HCT116 (cell line): ENCODE measurements at regions not wholly inside any gene's neighbourhood (a gene's known extent, or its start where the extent isn't known, plus 50 kb on each side); places are given as distances from the start of the nearest gene placed in this dataset.

Experiments
- ATAC-seq: fragments of 200-7000 bp; cut with Tn5 transposase; 2 replicates; pipeline ENCODE4 v1.9.1; 2020; ENCODE audit warnings: mild to moderate bottlenecking, moderate library complexity
- BruUV-seq: library from RNA; stranded (reverse); fragments of 400-500 nt; replicated peaks from 2 replicates; lab custom pipeline; 2021; lab: Mats Ljungman, UMichigan
- CTCF ChIA-PET: fragments of 300-600 bp; sonication (Branson Sonifier 250); formaldehyde crosslinking; loops from one replicate; lab custom pipeline; 2021; ENCODE audit warnings: antibody characterized with exemption; lab: Charles Lee
- POLR2A ChIA-PET: fragments of 300-600, 350-600 bp; sonication (Branson Sonifier 250); formaldehyde crosslinking; loops from one replicate; lab custom pipeline; 2021; ENCODE audit warnings: antibody characterized with exemption; lab: Charles Lee
- RAD21 ChIA-PET, 2 experiments: fragments of 300-600 bp; sonication (Branson Sonifier 250); formaldehyde crosslinking; loops; one replicate each; lab custom pipeline; 2023; ENCODE audit warnings: low total read pairs in 2 of 2; ENCODE audit not compliant: uncharacterized antibody in 2 of 2, unreplicated experiment in 2 of 2, low non-redundant PET in 1 of 2; lab: Charles Lee
- DNase-seq: peaks from one replicate; pipeline ENCODE4 v3.0.0-alpha.2; 2010; ENCODE audit warnings: low read depth, low spot score
- H2AFZ ChIP-seq: fragments of 200-600 bp; shearing (Covaris generic), sonication (generic); 2 replicates; pipeline ENCODE4 v1.6.1; 2017; ENCODE audit warnings: low read depth, mixed run types, mixed read lengths, antibody characterized with exemption, low read length; ENCODE audit not compliant: poor library complexity, severe bottlenecking
- H3K27ac ChIP-seq: 2 replicates; pipeline ENCODE4 v1.5.1; 2012; ENCODE audit warnings: low read depth, low read length
- H3K27me3 ChIP-seq: fragments of 200-600 bp; sonication (generic); 2 replicates; pipeline ENCODE4 v1.6.1; 2016; ENCODE audit warnings: mixed run types, low read length, mixed read lengths; ENCODE audit not compliant: insufficient read depth
- H3K36me3 ChIP-seq, 2 experiments: fragments of 200-500 bp in 1 of 2; fragments of 200-600 bp in 1 of 2; sonication (Bioruptor generic) in 1 of 2; sonication (generic) in 1 of 2; 2 replicates each; pipeline versions ENCODE4 v1.5.1 to v1.6.1; 2014 to 2016; ENCODE audit warnings: low read length in 2 of 2, inconsistent platforms in 1 of 2, mixed read lengths in 1 of 2, mixed run types in 1 of 2; ENCODE audit not compliant: insufficient read depth in 2 of 2, control insufficient read depth in 1 of 2
- H3K4me1 ChIP-seq, 2 experiments: fragments of 200-600 bp in 1 of 2; sonication (generic) in 1 of 2; 2 replicates each; pipeline versions ENCODE4 v1.5.1 to v1.6.1; 2012 to 2017; ENCODE audit warnings: low read length in 2 of 2, inconsistent platforms in 1 of 2, mild to moderate bottlenecking in 1 of 2, mixed read lengths in 1 of 2, mixed run types in 1 of 2, moderate library complexity in 1 of 2; ENCODE audit not compliant: insufficient read depth in 2 of 2, control insufficient read depth in 1 of 2
- H3K4me2 ChIP-seq: fragments of 200-600 bp; sonication (generic); 2 replicates; pipeline ENCODE4 v1.6.1; 2017; ENCODE audit warnings: mixed run types, low read length, mixed read lengths
- H3K4me3 ChIP-seq, 2 experiments: fragments of 200-600 bp in 1 of 2; sonication (generic) in 1 of 2; replicated peaks in 1 of 2; 2 replicates each; pipeline ENCODE4 v1.5.1; 2011 to 2016; ENCODE audit warnings: low read length in 2 of 2, control low read depth in 1 of 2, low read depth in 1 of 2, mild to moderate bottlenecking in 1 of 2, mixed read lengths in 1 of 2, mixed run types in 1 of 2
- H3K79me2 ChIP-seq: fragments of 200-600 bp; sonication (generic); 2 replicates; pipeline ENCODE4 v1.6.1; 2017; ENCODE audit warnings: mild to moderate bottlenecking, mixed run types, low read length, moderate library complexity, mixed read lengths; ENCODE audit not compliant: insufficient read depth
- H3K9ac ChIP-seq: fragments of 200-600 bp; sonication (generic); 2 replicates; pipeline ENCODE4 v1.6.1; 2016; ENCODE audit warnings: low read length, mixed read lengths
- H3K9me2 ChIP-seq: fragments of 200-600 bp; sonication (generic), shearing (Covaris generic); 2 replicates; pipeline ENCODE4 v1.6.1; 2017; ENCODE audit warnings: mixed run types, mild to moderate bottlenecking, moderate library complexity; ENCODE audit not compliant: insufficient read depth
- H3K9me3 ChIP-seq, 2 experiments: fragments of 200-500 bp in 1 of 2; fragments of 200-600 bp in 1 of 2; sonication (Bioruptor generic) in 1 of 2; sonication (generic) in 1 of 2; 2 replicates each; pipeline ENCODE4 v1.6.1; 2014 to 2017; ENCODE audit warnings: low read length in 2 of 2, mixed read lengths in 2 of 2, inconsistent platforms in 1 of 2, low read depth in 1 of 2, mild to moderate bottlenecking in 1 of 2, mixed run types in 1 of 2, moderate library complexity in 1 of 2; ENCODE audit not compliant: control insufficient read depth in 1 of 2, insufficient read depth in 1 of 2
- H4K20me1 ChIP-seq: fragments of 200-600 bp; sonication (generic), shearing (Covaris generic); 2 replicates; pipeline ENCODE4 v1.6.1; 2017; ENCODE audit warnings: mixed run types, mild to moderate bottlenecking, moderate library complexity; ENCODE audit not compliant: insufficient read depth
- ATF3 ChIP-seq: IDR thresholded peaks from 2 replicates; pipeline ENCODE4 v1.6.1; 2012
- CBX3 ChIP-seq: IDR thresholded peaks from 2 replicates; pipeline ENCODE4 v1.6.1; 2012; ENCODE audit warnings: low read depth
- CEBPB ChIP-seq: IDR thresholded peaks from 2 replicates; pipeline ENCODE4 v1.6.1; 2012; ENCODE audit warnings: low read depth
- EGR1 ChIP-seq: IDR thresholded peaks from 2 replicates; pipeline ENCODE4 v1.6.1; 2012; ENCODE audit warnings: low read depth
- ELF1 ChIP-seq: IDR thresholded peaks from 2 replicates; pipeline ENCODE4 v1.6.1; 2012; ENCODE audit warnings: low read depth, borderline replicate concordance
- MAX ChIP-seq: IDR thresholded peaks from 2 replicates; pipeline ENCODE4 v1.6.1; 2012
- POLR2A ChIP-seq: IDR thresholded peaks from 2 replicates; pipeline ENCODE4 v1.7.0; 2011; ENCODE audit warnings: borderline replicate concordance; ENCODE audit not compliant: insufficient read depth, insufficient read length; ENCODE audit errors: extremely low read depth
- RAD21 ChIP-seq: IDR thresholded peaks from 2 replicates; pipeline ENCODE4 v1.6.1; 2012; ENCODE audit warnings: low read depth, mild to moderate bottlenecking
- SIN3A ChIP-seq: IDR thresholded peaks from 2 replicates; pipeline ENCODE4 v1.6.1; 2012; ENCODE audit warnings: low read depth
- SP1 ChIP-seq: IDR thresholded peaks from 2 replicates; pipeline ENCODE4 v1.6.1; 2012; ENCODE audit warnings: low read depth
- TCF7L2 ChIP-seq: IDR thresholded peaks from 2 replicates; pipeline ENCODE4 v1.7.0; 2011; ENCODE audit warnings: borderline replicate concordance, inconsistent platforms; ENCODE audit not compliant: insufficient read depth, insufficient read length; ENCODE audit errors: extremely low read depth
- ZBTB33 ChIP-seq: IDR thresholded peaks from 2 replicates; pipeline ENCODE4 v1.6.1; 2011; ENCODE audit warnings: mild to moderate bottlenecking, low read length, moderate library complexity; ENCODE audit not compliant: insufficient replicate concordance; ENCODE audit errors: extremely low read depth
- ZFX ChIP-seq: fragments of 450-650 bp; IDR thresholded peaks from 2 replicates; pipeline ENCODE4 v1.6.1; 2017
- intact Hi-C: fragments of 100-400 bp; cut with micrococcal nuclease; formaldehyde crosslinking; loops from 2 replicates; pipeline ENCODE4 v1.10.0; 2022

GRCh38 chr7:156178857-156179256 lies 366.6 kb upstream of the SHH start:
- ChIA-PET RAD21 (no interaction called here), POLR2A (no interaction called here), CTCF (no interaction called here)
- H3K27me3 ChIP-seq = no peaks in the 10 kb centered on the region
- ATAC-seq (no peak), DNase-seq (no peak)
- H3K4me3 ChIP-seq = no peak overlapping the region
- no peak overlapping the region for H2AFZ ChIP-seq
- BruUV-seq = no TSS peak
- H3K36me3 ChIP-seq = no peaks in the 10 kb centered on the region
- no peak overlapping the region for H3K9ac ChIP-seq
- H3K9me3 ChIP-seq = no peaks in the 10 kb centered on the region
- no peak overlapping the region for H3K4me2 ChIP-seq
- intact Hi-C loops = no loop called here
- no peaks in the 10 kb centered on the region for H3K9me2 ChIP-seq
- H3K79me2 ChIP-seq = no peaks in the 10 kb centered on the region
- no peak overlapping the region for H3K27ac ChIP-seq
- no peaks in the 10 kb centered on the region for H3K4me1 ChIP-seq
- H4K20me1 ChIP-seq = no peaks in the 10 kb centered on the region
- no peak for TF ChIP-seq TCF7L2
- no peak for TF ChIP-seq ZFX
- TF ChIP-seq SIN3A = no peak
- no peak for TF ChIP-seq ZBTB33
- TF ChIP-seq EGR1 = no peak
- no peak for TF ChIP-seq MAX
- no peak for TF ChIP-seq RAD21
- TF ChIP-seq ELF1 = no peak
- no peak for TF ChIP-seq CBX3
- TF ChIP-seq POLR2A = no peak
- no peak for TF ChIP-seq CEBPB
- TF ChIP-seq ATF3 = no peak
- no peak for TF ChIP-seq SP1
